Natural killer cell (primary cell): ENCODE measurements at regions not wholly inside any gene's neighbourhood (a gene's known extent, or its start where the extent isn't known, plus 50 kb on each side); places are given as distances from the start of the nearest gene placed in this dataset.
A peak's percentile ranks its signal among the peaks of the same experiment; 100 is the strongest.

ENCODE experiments used
- ATAC-seq, 3 donors: fragments of 150-1000 bp in 2 of 3; fragments of 200-7000 bp in 1 of 3; cut with Tn5 transposase; 1 replicate in 1 of 3; 2 replicates in 2 of 3; pipeline ENCODE4 v1.10.0; 2021; ENCODE audit warnings: mild to moderate bottlenecking in 2 of 3, moderate library complexity in 2 of 3
- DNase-seq, 2 donors: peaks; one replicate each; pipeline versions ENCODE4 v3.0.0 to v3.0.0-alpha.2; 2013 to 2021; ENCODE audit warnings: mixed read lengths in 1 of 2
- H3K27ac ChIP-seq: one replicate; pipeline ENCODE4 v1.5.1; 2013; ENCODE audit warnings: mild to moderate bottlenecking, low read length
- H3K27me3 ChIP-seq: one replicate; pipeline ENCODE4 v1.6.1; 2013; ENCODE audit warnings: low read length; ENCODE audit not compliant: control insufficient read depth, insufficient read depth
- H3K36me3 ChIP-seq: one replicate; pipeline ENCODE4 v1.6.1; 2013; ENCODE audit warnings: low read length; ENCODE audit not compliant: control insufficient read depth, insufficient read depth
- H3K4me1 ChIP-seq: one replicate; pipeline ENCODE4 v1.6.1; 2013; ENCODE audit warnings: low read length; ENCODE audit not compliant: control insufficient read depth, insufficient read depth
- H3K4me3 ChIP-seq: one replicate; pipeline ENCODE4 v1.5.1; 2013; ENCODE audit warnings: low read length
- H3K9me3 ChIP-seq: one replicate; pipeline ENCODE4 v1.6.1; 2013; ENCODE audit warnings: low read length; ENCODE audit not compliant: control insufficient read depth, insufficient read depth
- H3K27ac Mint-ChIP-seq, 2 donors: one replicate each; pipeline ENCODE4 v1.8.0; 2022; ENCODE audit warnings: mild to moderate bottlenecking in 2 of 2, mixed read lengths in 2 of 2, moderate library complexity in 1 of 2
- H3K27me3 Mint-ChIP-seq, 2 donors: one replicate each; pipeline ENCODE4 v1.8.0; 2022; ENCODE audit warnings: low read depth in 2 of 2, mixed read lengths in 2 of 2
- H3K36me3 Mint-ChIP-seq: one replicate; pipeline ENCODE4 v1.8.0; 2022; ENCODE audit warnings: mixed read lengths
- H3K4me1 Mint-ChIP-seq, 2 donors: one replicate each; pipeline ENCODE4 v1.8.0; 2022; ENCODE audit warnings: mixed read lengths in 2 of 2
- H3K4me3 Mint-ChIP-seq: one replicate; pipeline ENCODE4 v1.8.0; 2022; ENCODE audit warnings: mild to moderate bottlenecking, moderate library complexity, mixed read lengths
- H3K9me3 Mint-ChIP-seq, 2 donors: one replicate each; pipeline ENCODE4 v1.8.0; 2022; ENCODE audit warnings: mixed read lengths in 2 of 2
- WGBS: methylation state at CpG from one replicate; pipeline ENCODE4 v1.1.7; 2013; ENCODE audit warnings: missing lambda C conversion rate; ENCODE audit not compliant: insufficient coverage; 5-methylcytosine and 5-hydroxymethylcytosine counted together
- intact Hi-C: fragments of 100-400 bp; cut with micrococcal nuclease; formaldehyde crosslinking; loops from one replicate; pipeline ENCODE4 v1.14.2; 2022
- TF ChIP-seq, protein P1 (sequence below): fragments of 200-600 bp; IDR thresholded peaks from one replicate; pipeline ENCODE4 v1.8.0; 2022; ENCODE audit warnings: antibody characterized with exemption

DNA sequence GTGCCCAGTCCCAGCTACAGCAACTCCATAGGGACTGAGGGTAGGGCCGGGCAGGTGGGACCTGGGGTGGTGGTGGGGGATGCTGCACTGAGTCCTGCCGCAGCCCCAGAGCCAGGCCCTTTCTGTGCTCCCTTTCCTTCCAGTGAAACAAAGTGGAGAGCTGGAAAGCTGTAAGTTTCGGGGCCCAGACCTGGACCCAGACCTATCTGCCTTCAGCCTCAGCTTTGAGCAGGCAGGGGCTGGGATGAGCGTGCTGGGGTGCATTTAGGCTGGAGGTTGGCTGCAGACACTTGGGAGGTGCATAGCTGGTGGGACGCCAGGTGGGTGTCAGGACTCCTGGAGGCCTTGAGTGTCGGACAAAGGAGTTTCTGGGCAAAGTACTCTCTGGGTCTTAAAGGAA lies 92.7 kb upstream of the C1orf174 start:
- TF ChIP-seq, protein P1, sequence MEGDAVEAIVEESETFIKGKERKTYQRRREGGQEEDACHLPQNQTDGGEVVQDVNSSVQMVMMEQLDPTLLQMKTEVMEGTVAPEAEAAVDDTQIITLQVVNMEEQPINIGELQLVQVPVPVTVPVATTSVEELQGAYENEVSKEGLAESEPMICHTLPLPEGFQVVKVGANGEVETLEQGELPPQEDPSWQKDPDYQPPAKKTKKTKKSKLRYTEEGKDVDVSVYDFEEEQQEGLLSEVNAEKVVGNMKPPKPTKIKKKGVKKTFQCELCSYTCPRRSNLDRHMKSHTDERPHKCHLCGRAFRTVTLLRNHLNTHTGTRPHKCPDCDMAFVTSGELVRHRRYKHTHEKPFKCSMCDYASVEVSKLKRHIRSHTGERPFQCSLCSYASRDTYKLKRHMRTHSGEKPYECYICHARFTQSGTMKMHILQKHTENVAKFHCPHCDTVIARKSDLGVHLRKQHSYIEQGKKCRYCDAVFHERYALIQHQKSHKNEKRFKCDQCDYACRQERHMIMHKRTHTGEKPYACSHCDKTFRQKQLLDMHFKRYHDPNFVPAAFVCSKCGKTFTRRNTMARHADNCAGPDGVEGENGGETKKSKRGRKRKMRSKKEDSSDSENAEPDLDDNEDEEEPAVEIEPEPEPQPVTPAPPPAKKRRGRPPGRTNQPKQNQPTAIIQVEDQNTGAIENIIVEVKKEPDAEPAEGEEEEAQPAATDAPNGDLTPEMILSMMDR, result no peak
- Histone ChIP-seq H3K36me3 (no peaks in the 10 kb centered on the region), H3K27me3 (no peaks in the 10 kb centered on the region), H3K9me3 (no peaks in the 10 kb centered on the region), H3K4me3 (no peak overlapping the region), H3K27ac (no peak overlapping the region), H3K4me1 (no peaks in the 10 kb centered on the region)
- Mint-ChIP-seq H3K4me3 (no peak overlapping the region), H3K4me1 (no peaks in the 10 kb centered on the region), H3K27me3 (peaks cover 7 to 11% of the 10 kb centered on the region in 2 donors), H3K9me3 (no peaks in the 10 kb centered on the region), H3K27ac (no peak overlapping the region), H3K36me3 (no peaks in the 10 kb centered on the region)
- intact Hi-C loops, result no loop called here
- no peak for ATAC-seq
- 92% methylated on average over 6 of the region's 6 CpGs for WGBS
- no peak for DNase-seq

GRCh38 chr1:3993619-3994375 lies 93.7 kb upstream of the C1orf174 start:
- ATAC-seq, result no peak
- H3K4me1 ChIP-seq, result no peaks in the 10 kb centered on the region
- Mint-ChIP-seq H3K4me1 (no peaks in the 10 kb centered on the region), H3K4me3 (no peak overlapping the region), H3K9me3 (no peaks in the 10 kb centered on the region), H3K36me3 (no peaks in the 10 kb centered on the region), H3K27ac (no peak overlapping the region), H3K27me3 (peaks cover 11 to 12% of the 10 kb centered on the region in 2 donors)
- TF ChIP-seq, protein P1, result no peak
- no peaks in the 10 kb centered on the region for H3K9me3 ChIP-seq
- DNase-seq, result no peak
- no peak overlapping the region for H3K27ac ChIP-seq
- H3K27me3 ChIP-seq, result no peaks in the 10 kb centered on the region
- no peaks in the 10 kb centered on the region for H3K36me3 ChIP-seq
- intact Hi-C loops, result no loop called here
- WGBS, result 84% methylated on average over 23 of the region's 25 CpGs
- no peak overlapping the region for H3K4me3 ChIP-seq

DNA sequence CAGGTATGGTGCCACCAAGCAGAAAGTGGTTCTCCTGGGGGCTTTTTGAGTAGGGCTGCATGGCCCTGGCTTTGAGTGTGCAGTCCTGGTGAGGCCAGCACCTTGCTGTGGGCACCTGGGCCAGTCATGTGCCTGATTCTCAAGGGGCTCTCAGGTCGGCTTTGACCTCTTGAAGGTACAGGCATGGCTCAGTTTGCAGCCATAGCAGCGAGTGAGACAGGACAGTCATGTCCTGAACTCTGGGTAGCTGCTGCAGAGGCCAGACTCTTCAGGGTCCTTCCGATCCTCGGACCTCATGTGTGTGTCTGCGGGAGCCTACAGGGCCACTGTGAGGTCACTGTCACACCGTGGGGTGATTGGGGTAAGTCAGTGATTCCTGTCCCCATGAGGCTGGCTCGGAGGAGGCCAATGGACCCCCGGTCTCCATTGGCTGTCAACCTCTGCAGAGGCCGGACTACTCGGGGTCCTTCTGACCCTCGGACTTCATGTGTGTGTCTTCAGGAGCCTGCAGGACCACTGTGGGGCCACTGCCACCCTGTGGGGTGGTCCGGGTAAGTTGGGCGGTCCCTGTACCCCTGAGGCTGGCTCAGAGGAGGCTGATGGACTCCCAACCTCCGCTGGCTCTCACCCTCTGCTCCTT lies 95.2 kb upstream of the C1orf174 start:
- H3K36me3 ChIP-seq, result no peaks in the 10 kb centered on the region
- H3K27ac ChIP-seq, result no peak overlapping the region
- peaks cover 3% of the 10 kb centered on the region for H3K27me3 ChIP-seq
- Mint-ChIP-seq H3K27ac (no peak overlapping the region), H3K4me1 (no peaks in the 10 kb centered on the region), H3K4me3 (no peak overlapping the region), H3K36me3 (no peaks in the 10 kb centered on the region), H3K9me3 (no peaks in the 10 kb centered on the region), H3K27me3 (peaks cover under 1 to 18% of the 10 kb centered on the region in 2 donors)
- no peaks in the 10 kb centered on the region for H3K9me3 ChIP-seq
- TF ChIP-seq, protein P1, result no peak
- WGBS, result 79% methylated on average over 14 of the region's 14 CpGs
- intact Hi-C loops, result no loop called here
- no peak for DNase-seq
- peak in 1 of 3 donors; percentile 4 for ATAC-seq
- H3K4me3 ChIP-seq, result no peak overlapping the region
- H3K4me1 ChIP-seq, result no peaks in the 10 kb centered on the region
